CD4-positive, alpha-beta T cell treated with Interleukin-2 at 100 ng/mL for 4 hours (primary cell): ENCODE measurements at regions not wholly inside any gene's neighbourhood (a gene's known extent, or its start where the extent isn't known, plus 50 kb on each side); places are given as distances from the start of the nearest gene placed in this dataset.
"Not testable (repeated sequence)": the region's sequence is repeated elsewhere in the genome, so short reads cannot be mapped to it uniquely, and the experiment has no call there.

Experiments
- DNase-seq: peaks from one replicate; pipeline ENCODE4 v3.0.0-alpha.2; 2020; ENCODE audit warnings: low spot score

DNA sequence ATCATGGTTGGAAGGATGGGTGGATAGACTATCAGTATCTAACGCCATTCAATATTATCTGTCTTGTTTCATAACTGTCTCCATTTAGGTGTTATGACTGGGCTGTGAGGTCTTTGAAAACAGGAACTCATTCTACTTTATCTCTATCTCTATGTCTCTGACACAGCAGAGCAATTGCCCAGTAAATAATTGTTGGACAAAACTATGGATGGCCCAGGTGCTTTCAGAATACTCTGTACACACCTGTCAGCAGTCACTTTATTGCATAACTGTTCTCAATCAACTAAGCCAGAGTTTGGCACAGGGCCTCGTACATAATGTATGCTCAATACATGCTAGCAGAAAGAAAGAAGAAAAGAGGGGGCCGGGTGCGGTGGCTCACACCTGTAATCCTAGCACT lies 210.3 kb downstream of the OPA1 start:
- DNase-seq, result no peak

DNA sequence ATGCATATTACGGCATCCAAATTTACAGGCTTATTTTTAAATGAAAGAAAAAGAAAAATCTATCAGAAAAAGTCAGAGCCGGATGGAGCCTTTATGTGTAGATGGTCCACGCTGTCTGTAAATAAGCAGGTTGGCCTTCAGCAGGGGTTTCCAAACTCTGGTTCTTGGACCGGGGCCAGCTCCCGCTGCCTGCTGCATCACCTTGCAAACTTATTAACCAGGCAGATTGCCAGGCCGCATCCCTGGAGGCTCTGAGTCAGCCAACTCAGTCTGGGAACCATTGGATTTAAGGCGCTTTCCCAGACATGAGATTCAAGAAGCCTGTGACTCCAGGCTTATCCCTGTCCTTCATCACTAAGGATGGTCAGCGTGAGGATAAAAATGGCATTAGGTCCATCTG lies 212.4 kb downstream of the OPA1 start:
- DNase-seq, result no peak

DNA sequence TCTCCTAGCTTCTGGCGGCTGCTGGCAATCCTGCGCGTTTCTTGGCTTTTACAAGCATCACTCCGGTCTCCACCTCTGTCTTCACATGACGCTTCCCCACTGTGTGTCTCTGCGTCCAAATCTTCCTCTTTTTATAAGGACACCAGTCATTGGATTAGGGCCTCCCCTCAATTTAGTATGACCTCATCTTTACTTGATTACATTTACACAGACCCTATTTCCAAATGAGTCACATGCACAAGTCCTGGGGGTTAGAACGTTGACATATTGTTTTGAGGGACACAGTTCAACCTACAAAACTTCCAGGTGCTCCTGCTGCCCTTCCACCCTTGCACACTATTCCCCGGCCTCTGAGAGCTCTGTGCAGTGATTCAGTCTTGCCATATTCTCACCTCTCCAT lies 215.3 kb downstream of the OPA1 start:
- no peak for DNase-seq

DNA sequence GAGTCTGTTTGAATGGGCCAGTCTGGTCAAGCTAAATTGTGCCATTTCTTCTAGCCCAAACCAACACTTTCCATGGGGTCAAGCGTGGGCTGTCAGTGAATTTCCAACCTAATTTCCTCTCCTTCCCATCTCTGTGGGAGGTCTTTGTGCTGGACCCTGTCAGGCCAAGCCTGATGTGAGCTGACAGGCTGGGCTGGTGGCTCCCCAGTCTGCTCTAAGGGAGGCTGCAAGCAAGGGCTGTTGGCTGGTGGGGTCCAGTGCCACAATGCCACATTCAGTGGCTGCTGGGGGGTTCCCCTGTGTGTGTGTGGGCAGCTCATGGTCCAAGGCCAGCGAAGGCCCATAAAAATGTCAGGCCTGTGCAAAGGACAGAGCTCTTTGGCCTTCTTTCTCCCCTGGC lies 216.1 kb downstream of the OPA1 start:
- no peak for DNase-seq

DNA sequence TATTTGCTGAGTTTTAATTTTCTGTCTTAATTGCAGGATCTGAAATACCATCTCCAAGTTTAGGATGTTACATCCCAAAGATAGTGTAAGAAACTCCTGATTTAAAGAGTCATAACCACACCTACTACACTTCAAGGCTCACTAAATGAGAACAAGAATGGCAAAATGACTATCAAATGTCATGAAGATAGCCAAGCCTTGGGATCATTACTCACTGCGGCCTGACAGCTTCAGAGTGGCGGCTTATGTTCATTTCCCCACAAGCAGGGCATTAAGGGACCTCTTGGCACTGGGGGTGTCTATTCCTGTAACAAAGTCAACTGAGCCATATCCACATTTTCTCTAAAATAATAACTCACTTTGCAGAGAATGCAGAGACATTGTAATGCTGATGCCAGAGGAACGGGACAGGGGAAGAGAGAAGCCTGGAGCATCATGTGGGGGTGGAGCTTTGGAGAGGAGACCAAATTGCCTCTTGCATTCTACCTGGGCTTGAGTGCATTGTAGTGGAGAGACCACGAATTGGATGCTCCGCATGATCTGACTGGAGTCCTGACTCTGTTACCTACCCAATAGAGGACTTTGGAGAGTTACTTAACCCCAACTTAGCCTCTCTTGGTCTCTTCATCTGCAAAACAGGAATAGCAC lies 219.2 kb downstream of the OPA1 start:
- no peak for DNase-seq

DNA sequence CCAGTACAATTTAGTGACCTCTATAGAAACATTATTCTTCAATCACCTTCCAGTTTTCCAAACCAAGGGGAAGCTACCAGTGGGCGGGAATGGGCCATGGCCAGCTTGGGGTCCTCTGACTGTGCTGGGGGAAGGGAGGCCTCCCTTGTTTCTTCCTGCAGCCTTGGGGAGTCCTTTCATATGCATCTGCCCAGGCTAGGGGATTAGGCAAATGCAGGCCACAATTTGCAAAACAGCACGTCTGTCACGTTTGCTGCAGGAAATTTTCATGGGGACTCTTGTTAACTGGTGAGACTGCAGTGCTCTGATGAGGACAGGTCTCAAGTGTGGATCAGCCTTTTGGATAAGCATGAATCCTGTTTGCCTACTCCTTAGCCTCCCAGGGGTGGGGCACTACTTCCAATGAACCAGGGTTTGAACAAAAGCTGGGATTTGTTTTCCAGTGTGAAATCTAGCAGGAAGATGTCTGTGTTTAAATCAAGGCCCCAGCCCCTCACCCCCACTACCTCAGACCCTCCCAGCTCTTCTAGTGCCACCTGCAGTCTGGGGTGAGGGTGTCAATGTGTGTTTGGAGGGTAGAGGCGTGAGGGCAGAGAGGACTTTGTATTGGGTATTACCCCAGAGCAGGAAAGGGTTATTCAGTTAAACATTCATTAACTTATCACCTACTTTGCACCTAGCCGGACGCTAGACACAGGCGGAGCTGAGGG lies 219.9 kb downstream of the OPA1 start:
- no peak for DNase-seq

DNA sequence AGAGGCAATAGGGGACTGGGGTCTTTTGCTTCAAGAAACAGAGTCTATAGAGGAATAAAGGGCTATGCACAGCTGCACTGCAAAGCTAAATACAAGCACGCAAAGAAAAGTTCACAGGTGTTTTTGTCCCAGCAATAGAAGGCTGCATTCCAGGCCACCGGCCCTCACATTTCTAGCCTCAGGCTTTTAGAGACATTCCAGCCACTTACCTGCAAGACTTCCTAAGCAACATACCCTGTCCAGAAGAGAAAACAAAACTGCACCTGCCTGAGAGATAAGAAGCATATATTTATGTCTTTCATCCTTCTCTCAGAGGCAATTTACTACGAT lies 220.5 kb downstream of the OPA1 start:
- DNase-seq, result no peak

DNA sequence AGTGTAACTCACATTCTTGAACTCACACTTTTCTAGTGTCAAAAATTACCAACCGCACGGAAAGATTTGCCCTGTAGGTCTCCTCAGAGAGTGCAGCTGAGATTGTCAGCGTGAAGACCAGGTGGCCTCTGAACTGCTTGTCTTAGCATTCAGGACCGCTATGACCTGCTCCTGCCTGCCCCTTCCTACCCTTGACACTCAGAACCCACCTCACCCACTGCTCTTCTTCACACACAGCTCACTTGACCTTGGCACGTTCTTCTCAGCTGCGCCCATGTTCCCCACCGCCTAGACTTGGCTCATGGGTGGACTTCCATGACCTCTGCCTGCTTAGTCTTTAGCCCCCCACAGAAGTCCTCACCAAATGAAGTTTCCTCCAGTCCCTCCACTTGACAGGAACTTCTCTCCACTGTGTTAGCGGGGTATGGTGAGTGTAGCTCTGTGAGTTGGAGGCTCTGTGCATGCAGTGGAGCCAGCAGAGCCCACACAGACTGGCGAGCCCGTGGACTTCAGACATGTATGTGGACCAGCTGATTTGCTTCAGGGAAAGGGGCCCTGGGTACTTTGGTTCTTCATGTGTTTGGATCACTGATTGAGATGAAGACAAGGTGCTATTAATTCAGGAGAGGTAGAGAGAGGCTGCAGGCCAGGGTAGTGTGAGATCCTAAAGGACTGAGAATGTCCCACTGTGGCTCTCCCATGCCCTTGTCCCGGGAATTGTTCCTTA lies 221.3 kb downstream of the OPA1 start:
- DNase-seq, result no peak

DNA sequence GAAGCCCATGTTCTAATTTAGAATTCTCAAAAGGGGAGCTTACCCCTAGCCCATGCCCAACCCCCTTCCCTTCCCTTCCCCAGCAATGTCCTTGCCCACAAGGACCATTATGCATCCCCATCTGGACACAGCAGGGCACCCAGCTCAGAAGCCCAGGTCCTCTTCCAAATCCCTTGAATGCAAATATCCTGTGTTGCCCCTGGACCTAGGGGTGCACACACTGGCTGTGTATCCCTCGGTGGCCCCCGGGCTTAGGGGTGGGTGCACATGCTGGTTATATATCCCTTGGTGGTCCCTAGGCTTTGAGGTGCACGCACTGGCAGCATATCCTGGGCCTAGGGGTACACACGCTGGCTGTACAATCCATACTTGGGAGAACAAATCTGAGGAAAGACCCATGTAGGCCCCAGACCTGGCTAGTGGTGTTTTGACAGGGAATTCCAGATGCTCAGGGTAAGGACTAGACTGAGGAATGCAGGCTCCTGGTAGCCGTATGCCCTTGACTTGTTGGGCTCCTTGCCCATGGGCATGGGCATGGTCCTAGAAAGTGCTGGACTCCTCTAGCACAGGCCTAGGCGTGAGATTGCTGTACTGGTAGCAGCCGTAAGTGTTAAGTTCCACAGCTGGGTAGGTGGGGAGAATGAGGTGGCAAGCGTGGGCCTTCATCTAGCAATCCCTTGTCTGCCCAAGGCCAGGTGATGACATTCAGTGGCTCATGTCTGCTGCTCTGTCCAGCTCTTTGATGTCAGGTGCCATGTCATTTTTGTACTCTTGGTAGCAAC lies 222.4 kb downstream of the OPA1 start:
- DNase-seq, result no peak

DNA sequence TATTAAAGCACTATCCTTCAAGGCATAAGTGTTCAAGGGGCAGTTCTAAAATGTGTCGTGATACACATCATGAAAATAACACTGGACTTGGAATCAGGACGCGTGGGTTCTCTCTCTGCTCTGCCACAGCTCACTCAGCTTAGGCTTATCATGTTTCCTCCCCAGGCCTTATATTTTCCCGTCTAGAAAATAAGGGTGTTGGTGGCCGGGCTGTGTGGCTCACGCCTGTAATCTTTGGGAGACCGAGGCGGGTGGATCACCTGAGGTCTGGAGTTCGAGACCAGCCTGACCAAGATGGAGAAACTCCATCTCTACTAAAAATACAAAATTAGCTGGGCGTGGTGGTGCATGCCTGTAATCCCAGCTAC lies 223.0 kb downstream of the OPA1 start:
- DNase-seq, result no peak

DNA sequence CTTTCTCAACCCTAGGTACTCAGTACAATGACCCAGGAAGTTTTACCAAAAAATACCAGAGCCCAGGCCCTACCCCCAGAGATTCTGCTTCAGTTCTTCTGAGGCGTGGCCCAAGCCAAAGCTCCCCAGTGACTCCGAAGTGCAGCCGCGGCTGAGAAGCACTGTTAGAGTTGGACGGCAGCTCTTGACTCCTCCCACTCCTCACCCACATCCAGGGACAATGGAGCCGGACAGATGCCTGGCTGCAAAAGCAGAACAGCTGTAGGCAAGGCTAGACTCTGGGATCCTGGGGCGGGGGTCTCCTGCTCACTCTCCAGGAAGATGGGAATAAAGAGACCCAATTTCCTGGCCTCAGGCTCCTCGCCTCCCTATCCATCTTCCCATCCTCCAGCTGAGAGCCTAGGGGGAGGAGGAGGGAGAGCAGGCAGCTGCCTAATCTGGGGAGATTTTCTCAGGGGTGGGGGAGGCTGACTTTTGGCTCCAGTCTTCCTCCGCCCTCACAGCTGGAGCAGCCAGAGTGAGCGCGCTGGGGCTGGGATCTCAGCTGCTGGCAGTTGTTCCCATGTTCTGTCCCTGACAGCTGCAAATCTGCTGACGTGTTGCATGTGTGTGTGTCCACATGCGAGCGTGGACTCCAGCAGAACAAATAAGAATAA lies 223.8 kb downstream of the OPA1 start:
- DNase-seq, result no peak

DNA sequence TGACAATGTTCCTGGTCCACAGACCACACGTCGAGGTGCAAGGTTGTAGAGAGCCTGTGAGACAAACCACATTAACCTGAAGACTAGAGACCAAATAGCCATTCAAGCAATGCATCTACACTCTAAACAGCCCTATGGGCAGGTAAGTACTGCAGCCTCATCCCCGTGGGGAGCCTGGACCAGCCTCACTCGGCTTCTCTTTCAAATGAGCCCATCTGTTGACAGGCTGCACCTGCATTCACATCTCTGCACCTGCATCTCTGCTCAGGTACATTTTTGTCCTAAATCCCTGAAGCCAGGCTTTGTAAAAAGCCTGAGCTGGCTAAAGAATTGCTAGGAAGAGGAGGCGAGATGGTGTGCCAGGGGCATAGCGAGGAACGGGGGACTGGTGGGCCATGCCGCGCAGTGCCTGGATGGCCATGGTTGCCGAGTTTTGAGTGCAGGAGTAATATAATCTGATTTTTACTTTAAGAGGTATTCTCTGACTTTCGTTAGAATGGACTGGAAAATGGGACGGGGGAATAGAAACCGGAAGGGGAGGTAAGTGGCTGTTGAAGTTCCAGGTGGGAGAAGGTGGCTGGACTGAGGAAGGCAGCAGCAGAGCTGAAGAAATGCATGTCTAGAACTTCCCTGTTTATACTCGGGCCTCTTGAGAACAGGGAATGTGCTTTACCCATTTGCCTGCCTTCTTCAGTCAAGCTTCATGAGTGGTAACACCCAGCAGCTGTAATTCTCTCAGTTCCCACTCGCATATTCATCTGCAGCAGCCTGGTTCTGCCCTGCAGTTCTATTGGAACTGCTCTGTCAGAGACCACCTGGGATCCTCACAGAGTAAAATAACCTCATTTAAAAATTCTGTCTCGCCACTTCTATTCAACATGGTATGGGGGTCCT lies 226.4 kb downstream of the OPA1 start:
- no peak for DNase-seq

DNA sequence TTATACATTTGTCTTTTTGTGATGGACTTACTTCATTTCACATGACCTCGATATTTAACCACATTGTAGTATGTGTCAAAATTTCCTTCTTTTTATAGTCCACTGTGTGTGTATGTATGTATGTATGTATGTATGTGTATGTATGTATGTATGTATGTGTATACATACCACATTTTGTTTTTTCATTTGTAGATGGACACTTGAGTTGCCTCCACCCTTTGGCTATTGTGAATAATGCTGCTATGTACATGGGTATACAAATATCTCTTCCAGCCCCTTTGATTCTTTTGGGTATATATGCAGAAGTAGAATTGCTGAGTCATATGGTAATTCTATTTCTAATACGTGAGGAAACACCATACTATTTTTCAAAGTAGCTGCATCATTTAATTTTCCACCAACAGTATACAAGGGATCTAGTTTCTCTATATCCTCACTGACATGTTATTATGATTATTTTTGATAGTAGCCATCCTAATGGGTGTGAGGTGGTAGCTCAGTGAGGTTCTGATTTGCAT lies 228.2 kb downstream of the OPA1 start:
- no peak for DNase-seq

DNA sequence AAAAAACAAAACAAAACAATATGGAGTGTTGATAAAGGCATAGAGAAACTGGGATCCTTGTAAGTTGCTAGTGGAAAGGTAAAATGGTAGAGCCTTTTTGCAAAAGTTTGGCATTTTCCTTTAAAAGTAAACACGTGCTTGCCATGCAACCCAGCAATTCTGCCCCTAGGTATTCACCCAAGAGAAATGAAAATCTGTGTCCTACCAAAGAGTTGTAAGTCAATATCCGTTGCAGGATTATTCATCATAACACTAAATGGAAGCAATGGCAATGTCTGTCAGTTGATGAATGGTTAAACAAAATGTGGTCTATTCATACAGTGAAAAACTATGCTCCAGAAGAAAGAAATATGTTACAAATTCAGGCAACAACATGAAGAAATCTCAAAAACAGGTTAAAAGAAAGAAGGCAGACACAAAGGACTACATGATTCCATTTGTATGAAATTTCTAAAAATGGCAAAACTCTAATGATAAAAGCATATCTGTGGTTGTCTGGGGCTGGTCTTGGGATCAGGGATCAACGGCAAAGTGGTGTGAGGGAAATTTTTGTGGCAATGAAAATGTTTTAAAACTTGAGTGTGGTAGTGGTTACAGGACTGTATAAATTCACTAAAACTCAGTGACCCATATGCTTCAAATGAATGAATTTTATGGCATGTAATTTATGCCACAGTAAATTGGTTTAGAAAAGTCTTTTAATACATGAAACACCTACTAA lies 229.6 kb downstream of the OPA1 start:
- DNase-seq, result no peak

DNA sequence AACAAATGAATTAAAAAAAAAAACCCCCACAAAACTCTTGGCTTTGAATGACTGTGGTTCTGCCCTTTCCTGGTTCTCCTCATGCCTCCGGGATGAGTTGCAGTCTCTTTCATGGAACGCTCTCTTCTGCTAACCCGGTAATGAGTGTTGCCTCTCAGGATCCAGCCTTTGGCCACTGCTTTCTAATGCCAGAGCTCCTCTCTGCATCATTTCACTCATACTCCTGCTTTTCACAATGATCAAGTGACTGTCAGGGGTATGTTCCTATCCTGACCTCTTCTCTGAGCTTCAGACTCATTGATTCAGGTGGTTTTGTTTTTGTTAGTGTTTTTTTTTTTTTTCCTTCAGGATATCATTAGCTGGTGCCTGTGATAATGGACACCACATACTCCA lies 230.2 kb downstream of the OPA1 start:
- not testable (repeated sequence) for DNase-seq

DNA sequence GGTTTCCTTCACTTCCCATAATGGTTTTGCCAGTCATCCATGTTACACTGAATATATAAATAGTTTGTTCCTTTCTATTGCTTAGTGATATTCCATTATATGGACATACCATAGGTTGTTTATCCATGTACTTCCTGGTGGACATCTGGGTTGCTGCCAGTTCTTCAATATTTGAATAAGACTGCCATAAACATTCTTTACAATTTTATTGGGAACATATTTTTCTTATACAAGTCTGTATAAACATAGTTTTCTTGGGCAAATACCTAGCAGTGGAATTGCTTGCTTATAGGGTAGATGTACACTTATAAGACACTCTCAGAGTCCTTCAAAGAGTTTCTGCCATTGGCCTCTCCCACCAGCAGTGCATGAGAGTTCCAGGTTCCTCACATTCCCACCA lies 231.4 kb downstream of the OPA1 start:
- DNase-seq, result no peak

DNA sequence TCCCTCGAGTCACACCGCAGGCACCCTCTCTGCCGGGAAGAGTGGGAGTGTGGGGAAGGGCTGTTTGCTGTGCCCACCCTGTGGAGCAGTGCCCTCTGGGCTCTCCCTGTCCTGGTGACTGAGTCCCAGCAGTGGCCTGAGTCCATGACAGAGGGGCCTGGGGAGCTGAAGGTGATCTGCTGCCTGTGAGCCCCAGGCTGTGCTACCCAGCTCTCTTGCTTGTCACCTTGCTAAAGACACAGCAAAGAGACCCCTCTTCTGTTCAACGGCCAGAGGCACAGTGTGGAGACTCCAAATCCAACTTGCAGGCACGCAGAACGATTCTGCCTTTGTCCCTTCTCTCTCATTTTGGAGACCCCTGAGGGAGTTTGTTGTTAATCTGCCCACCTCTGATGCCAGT lies 232.6 kb downstream of the OPA1 start:
- DNase-seq, result no peak

DNA sequence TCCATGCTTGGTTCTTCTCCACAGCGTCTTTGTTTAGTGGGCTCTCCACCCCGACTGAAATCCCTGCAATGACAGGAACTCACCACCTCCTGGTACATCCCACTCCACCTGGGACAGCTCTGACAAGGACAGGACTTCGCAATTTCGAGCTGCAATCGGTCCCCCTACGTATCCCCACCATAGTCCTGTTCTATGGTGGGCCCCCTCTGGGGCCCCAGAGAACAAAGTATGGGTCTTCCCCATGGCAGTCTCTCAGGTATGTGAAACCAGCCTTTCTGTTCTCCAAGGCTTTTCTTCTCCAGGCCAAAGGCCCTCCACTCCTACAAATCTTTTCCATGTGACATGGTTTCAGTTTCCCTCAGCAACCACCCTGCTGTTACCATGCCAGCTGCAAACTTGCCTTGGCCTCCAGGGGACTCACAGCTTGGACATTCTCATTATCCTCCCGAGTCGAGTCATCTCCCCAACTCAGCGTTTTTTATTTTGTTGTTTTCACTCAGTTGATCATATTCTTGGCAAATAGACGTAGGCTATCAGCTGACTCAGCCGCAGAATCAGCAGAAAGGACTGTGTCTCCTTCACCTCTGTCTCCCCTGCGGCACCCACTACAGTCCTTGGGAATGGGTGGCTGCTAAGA lies 233.3 kb downstream of the OPA1 start:
- no peak for DNase-seq

DNA sequence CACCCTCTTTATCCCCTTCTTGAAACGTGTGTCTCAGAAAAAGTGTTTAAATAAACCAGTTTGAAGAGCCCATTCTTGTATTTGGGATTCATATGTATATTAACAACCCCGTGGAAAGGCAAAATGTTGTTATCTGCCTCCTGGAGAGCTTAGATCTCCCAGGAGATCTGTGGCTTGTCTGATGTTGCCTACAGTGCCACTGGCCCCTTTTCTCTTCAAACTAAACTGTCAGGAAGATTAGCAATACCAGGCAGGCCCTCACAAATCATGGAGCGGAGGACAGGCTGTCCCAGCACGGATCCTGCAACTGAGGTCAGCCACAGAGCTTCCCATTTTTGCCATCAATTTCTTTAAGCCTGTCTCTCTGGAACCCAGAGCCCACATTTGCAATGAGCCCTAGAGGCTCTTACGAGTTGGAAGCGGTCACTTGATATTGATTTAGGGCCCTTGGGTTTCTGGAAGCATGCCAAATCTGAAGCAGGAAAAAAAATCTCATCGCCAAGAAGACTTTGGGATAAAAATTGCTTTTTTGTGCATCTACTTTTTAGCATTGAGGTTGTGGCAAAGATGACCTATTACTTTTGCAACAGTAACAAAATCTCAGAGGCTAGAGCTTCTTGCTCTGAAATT lies 234.1 kb downstream of the OPA1 start:
- DNase-seq, result no peak
